ENCODE measurements at regions not wholly inside any gene's neighbourhood (a gene's known extent, or its start where the extent isn't known, plus 50 kb on each side); places are given as distances from the start of the nearest gene placed in this dataset.
"Not testable (repeated sequence)": the region's sequence is repeated elsewhere in the genome, so short reads cannot be mapped to it uniquely, and the experiment has no call there.

- BruUV-seq (replicated peaks); H3K36me3 Mint-ChIP-seq (ENCODE audit: insufficient read depth, unreplicated experiment); H3K9me3 Mint-ChIP-seq (ENCODE audit: low read depth, unreplicated experiment); H3K27ac Mint-ChIP-seq (ENCODE audit: unreplicated experiment); H3K4me3 Mint-ChIP-seq (ENCODE audit: low read depth, unreplicated experiment); H3K4me1 Mint-ChIP-seq (ENCODE audit: low read depth, unreplicated experiment); DNase-seq; CTCF ChIA-PET; intact Hi-C loops (cut with micrococcal nuclease; ENCODE audit: unreplicated experiment): not testable (repeated sequence)
- H3K27me3 Mint-ChIP-seq (ENCODE audit: unreplicated experiment): peaks cover 27% of the 10 kb centered on the region
Measured at GRCh38 chr11:67940440-67940839, 63.5 kb downstream of the UNC93B1 start.

GRCh38 chr11:67938964-67939363 lies 64.9 kb downstream of the UNC93B1 start:
- H3K27ac Mint-ChIP-seq (ENCODE audit: unreplicated experiment); H3K4me3 Mint-ChIP-seq (ENCODE audit: low read depth, unreplicated experiment); intact Hi-C loops (cut with micrococcal nuclease; ENCODE audit: unreplicated experiment); DNase-seq; H3K36me3 Mint-ChIP-seq (ENCODE audit: insufficient read depth, unreplicated experiment); H3K9me3 Mint-ChIP-seq (ENCODE audit: low read depth, unreplicated experiment); H3K4me1 Mint-ChIP-seq (ENCODE audit: low read depth, unreplicated experiment); CTCF ChIA-PET; BruUV-seq (replicated peaks): not testable (repeated sequence)
- peaks cover 42% of the 10 kb centered on the region for H3K27me3 Mint-ChIP-seq (ENCODE audit: unreplicated experiment)

GRCh38 chr11:67938371-67938770 lies 65.5 kb downstream of the UNC93B1 start:
- BruUV-seq (replicated peaks); H3K36me3 Mint-ChIP-seq (ENCODE audit: insufficient read depth, unreplicated experiment); DNase-seq; H3K9me3 Mint-ChIP-seq (ENCODE audit: low read depth, unreplicated experiment); intact Hi-C loops (cut with micrococcal nuclease; ENCODE audit: unreplicated experiment); CTCF ChIA-PET; H3K4me1 Mint-ChIP-seq (ENCODE audit: low read depth, unreplicated experiment); H3K4me3 Mint-ChIP-seq (ENCODE audit: low read depth, unreplicated experiment); H3K27ac Mint-ChIP-seq (ENCODE audit: unreplicated experiment): not testable (repeated sequence)
- peaks cover 48% of the 10 kb centered on the region for H3K27me3 Mint-ChIP-seq (ENCODE audit: unreplicated experiment)

GRCh38 chr11:67923565-67923964 lies 80.3 kb downstream of the UNC93B1 start:
- H3K36me3 Mint-ChIP-seq (ENCODE audit: insufficient read depth, unreplicated experiment); intact Hi-C loops (cut with micrococcal nuclease; ENCODE audit: unreplicated experiment); DNase-seq; H3K27ac Mint-ChIP-seq (ENCODE audit: unreplicated experiment); H3K4me3 Mint-ChIP-seq (ENCODE audit: low read depth, unreplicated experiment); CTCF ChIA-PET; H3K9me3 Mint-ChIP-seq (ENCODE audit: low read depth, unreplicated experiment); BruUV-seq (replicated peaks); H3K4me1 Mint-ChIP-seq (ENCODE audit: low read depth, unreplicated experiment): not testable (repeated sequence)
- peaks cover 65% of the 10 kb centered on the region for H3K27me3 Mint-ChIP-seq (ENCODE audit: unreplicated experiment)

GRCh38 chr11:67920546-67920945 lies 83.4 kb downstream of the UNC93B1 start:
- BruUV-seq (replicated peaks); DNase-seq; CTCF ChIA-PET; H3K27ac Mint-ChIP-seq (ENCODE audit: unreplicated experiment); intact Hi-C loops (cut with micrococcal nuclease; ENCODE audit: unreplicated experiment); H3K4me3 Mint-ChIP-seq (ENCODE audit: low read depth, unreplicated experiment); H3K4me1 Mint-ChIP-seq (ENCODE audit: low read depth, unreplicated experiment); H3K9me3 Mint-ChIP-seq (ENCODE audit: low read depth, unreplicated experiment); H3K36me3 Mint-ChIP-seq (ENCODE audit: insufficient read depth, unreplicated experiment): not testable (repeated sequence)
- H3K27me3 Mint-ChIP-seq (ENCODE audit: unreplicated experiment): peaks cover 56% of the 10 kb centered on the region

- intact Hi-C loops (cut with micrococcal nuclease; ENCODE audit: unreplicated experiment); BruUV-seq (replicated peaks); H3K9me3 Mint-ChIP-seq (ENCODE audit: low read depth, unreplicated experiment); H3K36me3 Mint-ChIP-seq (ENCODE audit: insufficient read depth, unreplicated experiment); H3K27ac Mint-ChIP-seq (ENCODE audit: unreplicated experiment); H3K4me1 Mint-ChIP-seq (ENCODE audit: low read depth, unreplicated experiment); H3K4me3 Mint-ChIP-seq (ENCODE audit: low read depth, unreplicated experiment); DNase-seq: not testable (repeated sequence)
- CTCF ChIA-PET: interaction anchor here (0.6 kb wide), 1 partner anchor 34 kb away, joined by 4 read pairs; no protein-coding TSS in a partner anchor
- H3K27me3 Mint-ChIP-seq (ENCODE audit: unreplicated experiment): peaks cover 56% of the 10 kb centered on the region
Measured at GRCh38 chr11:67912184-67912583, 91.7 kb downstream of the UNC93B1 start.

GRCh38 chr11:67911211-67911610 lies 92.7 kb downstream of the UNC93B1 start:
- intact Hi-C loops (cut with micrococcal nuclease; ENCODE audit: unreplicated experiment); H3K4me3 Mint-ChIP-seq (ENCODE audit: low read depth, unreplicated experiment); H3K4me1 Mint-ChIP-seq (ENCODE audit: low read depth, unreplicated experiment); H3K27ac Mint-ChIP-seq (ENCODE audit: unreplicated experiment); CTCF ChIA-PET; H3K9me3 Mint-ChIP-seq (ENCODE audit: low read depth, unreplicated experiment); H3K36me3 Mint-ChIP-seq (ENCODE audit: insufficient read depth, unreplicated experiment); DNase-seq; BruUV-seq (replicated peaks): not testable (repeated sequence)
- peaks cover 56% of the 10 kb centered on the region for H3K27me3 Mint-ChIP-seq (ENCODE audit: unreplicated experiment)

GRCh38 chr11:67910803-67911202 lies 93.1 kb downstream of the UNC93B1 start:
- DNase-seq; BruUV-seq (replicated peaks); H3K4me3 Mint-ChIP-seq (ENCODE audit: low read depth, unreplicated experiment); H3K9me3 Mint-ChIP-seq (ENCODE audit: low read depth, unreplicated experiment); H3K36me3 Mint-ChIP-seq (ENCODE audit: insufficient read depth, unreplicated experiment); intact Hi-C loops (cut with micrococcal nuclease; ENCODE audit: unreplicated experiment); H3K27ac Mint-ChIP-seq (ENCODE audit: unreplicated experiment); H3K4me1 Mint-ChIP-seq (ENCODE audit: low read depth, unreplicated experiment); CTCF ChIA-PET: not testable (repeated sequence)
- H3K27me3 Mint-ChIP-seq (ENCODE audit: unreplicated experiment): peaks cover 56% of the 10 kb centered on the region

GRCh38 chr11:67906969-67907368 lies 96.9 kb downstream of the UNC93B1 start:
- H3K36me3 Mint-ChIP-seq (ENCODE audit: insufficient read depth, unreplicated experiment); H3K4me1 Mint-ChIP-seq (ENCODE audit: low read depth, unreplicated experiment); H3K9me3 Mint-ChIP-seq (ENCODE audit: low read depth, unreplicated experiment); intact Hi-C loops (cut with micrococcal nuclease; ENCODE audit: unreplicated experiment); H3K4me3 Mint-ChIP-seq (ENCODE audit: low read depth, unreplicated experiment); H3K27ac Mint-ChIP-seq (ENCODE audit: unreplicated experiment); CTCF ChIA-PET; DNase-seq; BruUV-seq (replicated peaks): not testable (repeated sequence)
- H3K27me3 Mint-ChIP-seq (ENCODE audit: unreplicated experiment): peaks cover 43% of the 10 kb centered on the region

- peaks cover 11% of the 10 kb centered on the region for H3K27me3 Mint-ChIP-seq (ENCODE audit: unreplicated experiment)
Measured at GRCh38 chr11:67899462-67899861, 104.4 kb downstream of the UNC93B1 start.

More at GRCh38 chr11:67899462-67899861, 104.4 kb downstream of the UNC93B1 start:
- DNase-seq; H3K36me3 Mint-ChIP-seq (ENCODE audit: insufficient read depth, unreplicated experiment); BruUV-seq (replicated peaks); H3K9me3 Mint-ChIP-seq (ENCODE audit: low read depth, unreplicated experiment); H3K27ac Mint-ChIP-seq (ENCODE audit: unreplicated experiment); H3K4me1 Mint-ChIP-seq (ENCODE audit: low read depth, unreplicated experiment); intact Hi-C loops (cut with micrococcal nuclease; ENCODE audit: unreplicated experiment); H3K4me3 Mint-ChIP-seq (ENCODE audit: low read depth, unreplicated experiment); CTCF ChIA-PET: not testable (repeated sequence)
